ENCODE measurements at regions not wholly inside any gene's neighbourhood (a gene's known extent, or its start where the extent isn't known, plus 50 kb on each side); places are given as distances from the start of the nearest gene placed in this dataset.

- DNase-seq = peak; percentile 58
These were observed 51.7 kb downstream of the SCN11A start for GRCh38 chr3:39000008-39000450.

- DNase-seq = no peak
These were observed 53.7 kb downstream of the SCN11A start for GRCh38 chr3:38998086-38998485.

DNA sequence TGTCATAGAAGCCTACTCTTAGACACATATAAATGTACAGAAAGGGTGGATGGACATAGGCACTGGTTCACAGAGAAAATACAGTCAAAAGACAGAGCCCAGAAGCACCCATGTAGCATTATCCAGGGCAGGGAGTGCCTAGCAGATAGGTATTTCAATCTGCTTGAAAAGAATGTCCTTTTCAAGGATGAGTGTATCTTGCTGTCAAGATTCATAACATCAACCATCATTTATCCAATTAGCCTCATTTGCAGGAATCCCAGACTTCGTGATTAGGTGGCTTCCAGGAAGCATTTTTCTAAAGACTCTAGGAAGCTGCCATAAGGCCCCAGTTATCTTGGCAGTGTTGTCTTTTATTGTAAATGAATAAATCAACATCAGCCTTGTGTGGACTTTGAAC is 55.6 kb downstream of the SCN11A start:
- no peak for DNase-seq

DNA sequence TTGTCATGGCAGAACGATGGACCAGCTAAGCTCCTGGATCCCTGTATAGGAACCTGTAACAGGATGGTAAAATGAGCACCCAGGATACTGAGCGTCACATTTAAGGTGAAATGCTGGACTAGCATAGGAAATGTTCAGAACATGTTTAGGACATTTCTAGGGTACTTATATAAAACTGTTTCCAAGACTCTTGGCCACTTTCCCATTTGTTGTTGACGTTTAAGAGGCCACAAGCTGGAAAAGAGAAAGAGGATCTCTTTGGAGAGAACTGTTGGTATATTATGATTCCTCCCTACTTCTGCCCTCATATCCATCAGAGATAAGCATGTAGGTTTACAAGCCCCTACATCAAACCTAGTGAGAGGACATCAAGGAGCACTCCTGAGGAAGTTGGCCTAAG is 57.5 kb downstream of the SCN11A start:
- DNase-seq = no peak

DNA sequence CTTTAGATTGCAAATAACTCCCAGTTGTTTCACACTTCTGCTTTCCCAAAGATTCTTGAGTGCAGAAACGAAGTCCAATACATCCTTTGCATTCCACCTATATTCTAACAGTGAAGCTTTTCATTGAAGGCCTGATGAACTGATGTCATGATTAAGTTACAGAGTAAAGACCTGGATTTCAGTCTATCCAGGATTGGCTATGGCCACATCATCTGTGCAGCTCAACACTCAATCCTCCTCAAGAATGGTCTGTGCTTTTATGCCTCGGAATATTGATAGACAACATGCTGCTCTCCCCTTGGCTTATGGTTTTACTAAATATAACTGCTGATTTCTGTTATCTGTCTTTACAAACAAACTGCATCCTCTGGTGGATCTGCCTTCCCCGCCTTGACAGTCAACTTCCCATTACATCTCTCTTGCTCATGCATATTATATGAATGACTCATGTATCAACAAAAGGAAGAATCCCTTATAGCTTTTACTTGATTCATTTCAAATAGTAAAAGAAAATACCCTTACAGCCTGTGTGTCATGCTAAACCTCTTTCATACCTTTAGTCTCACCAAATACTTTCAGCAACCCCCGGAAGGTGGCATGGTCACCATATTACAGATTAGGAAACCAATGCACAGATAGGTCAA is 59.5 kb downstream of the SCN11A start:
- no peak for DNase-seq

- no peak for DNase-seq
These were observed 61.1 kb downstream of the SCN11A start for GRCh38 chr3:38990621-38991020.

- no peak for DNase-seq
These were observed 61.7 kb downstream of the SCN11A start for GRCh38 chr3:38989917-38990510.

DNA sequence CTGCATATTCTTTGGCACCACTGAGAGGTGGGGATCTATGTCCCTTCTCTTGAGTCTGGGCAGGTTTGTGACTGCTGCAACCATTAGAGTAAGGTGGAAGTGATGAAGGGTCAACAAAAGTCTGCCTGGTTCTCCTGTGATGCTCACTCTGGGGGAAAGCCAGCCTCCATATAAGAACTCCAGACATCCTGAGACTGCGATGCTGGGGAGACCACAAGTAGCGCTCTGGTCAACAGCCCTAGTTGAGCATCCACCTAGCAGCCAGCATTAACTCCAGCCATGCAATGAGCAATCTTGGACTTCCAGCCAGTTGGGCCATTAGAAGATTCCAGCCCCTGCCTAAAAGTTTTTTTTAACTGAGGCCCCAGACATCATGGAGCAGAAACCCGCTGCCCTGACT is 62.8 kb downstream of the SCN11A start:
- no peak for DNase-seq

DNA sequence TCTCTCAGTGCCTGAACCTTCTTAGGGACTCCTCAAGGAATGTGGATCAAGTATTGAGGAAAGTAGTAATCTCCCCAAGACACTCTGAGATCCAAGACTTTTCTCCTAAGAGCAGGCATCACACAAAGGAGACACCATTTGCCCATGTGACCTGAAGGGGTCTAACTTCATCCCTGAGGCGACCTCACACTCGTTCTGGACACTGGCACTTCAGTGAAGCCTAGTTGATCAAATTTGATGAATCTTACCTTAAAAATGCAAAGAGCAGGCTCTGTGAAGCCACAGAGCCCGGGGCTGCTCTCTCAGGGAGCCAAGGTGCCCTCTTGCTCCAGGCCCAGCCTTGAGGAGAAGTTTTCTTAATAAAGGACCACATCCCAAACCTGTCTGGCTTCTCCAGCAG is 64.3 kb downstream of the SCN11A start:
- no peak for DNase-seq

DNA sequence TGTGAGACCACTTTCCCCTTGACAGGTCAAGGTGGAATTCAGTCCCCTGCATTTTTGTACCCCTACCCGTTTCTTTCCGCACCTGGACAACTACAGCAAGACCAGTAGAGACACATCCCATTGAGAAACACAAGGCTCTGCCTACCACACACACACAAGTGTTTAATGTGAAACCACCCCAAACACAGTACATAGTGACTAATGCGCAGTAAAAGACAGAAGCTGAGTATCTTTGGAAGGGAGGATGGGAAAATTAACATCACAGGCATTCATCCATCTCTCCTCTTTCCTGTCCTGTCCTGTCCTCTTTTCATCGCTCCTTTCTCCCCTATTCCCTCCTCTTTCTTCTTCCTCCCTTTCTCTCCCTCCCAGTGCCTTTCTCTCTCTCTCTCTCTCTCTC is 64.8 kb downstream of the SCN11A start:
- no peak for DNase-seq

GRCh38 chr3:38985981-38986380 is 65.8 kb downstream of the SCN11A start:
- DNase-seq = no peak

- no peak for DNase-seq
These were observed 66.2 kb downstream of the SCN11A start for GRCh38 chr3:38985581-38985980.

- no peak for DNase-seq
These were observed 67.0 kb downstream of the SCN11A start for GRCh38 chr3:38984731-38985130.

GRCh38 chr3:38984110-38984509 is 67.6 kb downstream of the SCN11A start:
- DNase-seq = no peak

GRCh38 chr3:38980938-38981337 is 70.8 kb downstream of the SCN11A start:
- no peak for DNase-seq

GRCh38 chr3:38978729-38979128 is 73.0 kb downstream of the SCN11A start:
- DNase-seq = no peak

GRCh38 chr3:38970851-38971638 is 80.7 kb downstream of the SCN11A start:
- DNase-seq = no peak

DNA sequence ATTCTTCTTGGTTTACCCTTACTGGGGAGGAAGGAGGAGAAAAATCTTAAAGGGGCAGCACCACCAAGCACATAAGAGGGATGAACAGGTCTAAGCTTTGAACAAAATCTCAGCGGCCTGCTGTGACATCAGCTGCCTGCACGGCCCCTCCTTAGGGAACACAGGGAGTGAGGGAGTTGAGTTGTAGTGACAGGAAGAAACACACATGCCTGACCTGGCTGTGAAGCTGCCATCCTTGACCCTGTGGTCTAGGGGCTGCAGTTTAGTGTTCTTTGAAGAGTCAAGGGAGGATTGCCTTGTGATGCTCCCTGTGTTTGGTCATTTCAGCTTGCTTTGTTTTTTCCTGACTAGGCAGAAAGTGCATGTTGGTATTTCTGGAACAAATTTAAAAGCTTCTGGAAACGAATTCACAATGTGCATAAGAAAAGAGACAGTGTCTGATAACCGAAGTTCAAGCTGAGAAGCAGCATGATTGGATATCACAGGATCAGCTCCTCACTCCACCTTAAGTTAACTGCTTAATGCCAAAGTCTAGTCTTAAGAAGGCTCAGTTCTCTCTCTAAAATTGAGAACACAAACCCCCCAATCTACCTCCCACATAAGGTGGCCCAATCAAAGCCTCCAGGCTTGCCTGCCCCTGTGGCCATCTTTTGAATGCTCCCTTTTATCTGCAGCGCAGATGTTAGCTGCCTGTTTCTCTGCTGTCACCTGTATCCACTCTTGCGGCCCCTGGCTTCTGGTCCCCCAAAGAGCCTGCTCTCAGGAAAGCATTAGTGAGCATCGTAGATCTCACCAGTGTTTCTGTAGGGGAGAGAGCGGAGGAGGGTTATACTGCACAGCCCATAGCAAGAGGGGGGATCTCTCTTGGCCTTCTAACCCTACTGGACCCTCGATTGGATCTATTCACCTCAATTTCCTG is 82.2 kb downstream of the SCN11A start:
- DNase-seq = no peak

DNA sequence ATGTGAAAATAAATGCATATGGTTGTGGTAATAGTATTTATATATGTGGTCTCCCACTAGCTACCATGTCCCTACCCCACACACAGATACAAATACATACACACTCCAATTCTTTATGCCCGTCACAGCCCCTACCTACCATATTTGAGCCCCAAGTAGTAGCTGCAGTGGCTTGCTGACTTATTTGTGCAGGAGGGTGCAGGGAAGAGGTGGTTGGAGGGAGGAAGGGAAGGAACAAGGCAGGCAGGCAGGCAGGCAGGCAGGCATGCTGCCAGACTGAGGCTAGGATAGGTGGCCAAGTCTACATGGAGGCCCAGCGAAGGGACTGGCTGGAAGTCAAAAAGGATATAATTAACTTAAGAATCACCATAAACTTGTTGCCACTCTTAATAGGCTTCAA is 82.9 kb downstream of the SCN11A start:
- DNase-seq = no peak

DNA sequence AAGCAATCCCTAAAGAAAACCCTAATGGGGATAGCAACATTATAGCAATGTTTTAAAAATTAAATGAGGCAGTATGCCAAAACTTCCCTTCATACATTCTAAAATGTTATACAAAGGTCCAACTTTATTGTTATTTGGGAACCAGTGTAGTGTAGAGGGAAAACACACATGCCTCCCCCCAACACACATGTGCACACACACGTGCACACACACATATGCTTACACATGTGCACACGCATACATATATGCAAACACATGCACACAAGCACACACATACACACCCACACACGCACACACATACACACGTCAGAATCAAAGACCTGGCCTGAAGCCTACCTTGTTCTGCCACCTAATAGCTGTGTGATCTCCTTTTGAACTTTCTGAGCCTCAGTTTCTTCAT is 83.3 kb downstream of the SCN11A start:
- no peak for DNase-seq

- no peak for DNase-seq
These were observed 84.1 kb downstream of the SCN11A start for GRCh38 chr3:38967693-38967989.

- DNase-seq = no peak
These were observed 84.7 kb downstream of the SCN11A start for GRCh38 chr3:38966811-38967692.

All from NCI-H2029 (cell line).